A673 (cell line): ENCODE measurements at regions not wholly inside any gene's neighbourhood (a gene's known extent, or its start where the extent isn't known, plus 50 kb on each side); places are given as distances from the start of the nearest gene placed in this dataset.

Source experiments
- BruUV-seq: library from RNA; stranded (reverse); fragments of 400-500 nt; replicated peaks from 2 replicates; lab custom pipeline; 2021; lab: Mats Ljungman, UMichigan
- CTCF ChIA-PET: fragments of 300-600 bp; sonication (Branson Sonifier 250); formaldehyde crosslinking; loops from one replicate; lab custom pipeline; 2022; ENCODE audit warnings: antibody characterized with exemption; lab: Charles Lee
- POLR2A ChIA-PET: fragments of 300-600 bp; sonication (Branson Sonifier 250); formaldehyde crosslinking; loops from one replicate; lab custom pipeline; 2022; ENCODE audit warnings: antibody characterized with exemption; ENCODE audit not compliant: low non-redundant PET; lab: Charles Lee
- DNase-seq: peaks from one replicate; pipeline ENCODE4 v3.0.0-alpha.2; 2015; ENCODE audit warnings: low spot score
- H3K27ac ChIP-seq: fragments of 200-600 bp; sonication (generic); 2 replicates; pipeline ENCODE4 v1.5.1; 2016; ENCODE audit warnings: mixed run types, low read depth, mild to moderate bottlenecking, mixed read lengths, antibody characterized with exemption, low read length; ENCODE audit not compliant: poor library complexity, severe bottlenecking
- H3K27me3 ChIP-seq: fragments of 200-600 bp; sonication (generic); replicated peaks from 2 replicates; pipeline ENCODE4 v1.6.1; 2017; ENCODE audit warnings: mixed run types, low read depth, mild to moderate bottlenecking, mixed read lengths, antibody characterized with exemption, low read length; ENCODE audit not compliant: insufficient read depth, poor library complexity
- H3K36me3 ChIP-seq: fragments of 200-600 bp; sonication (generic); 2 replicates; pipeline ENCODE4 v1.6.1; 2016; ENCODE audit warnings: mixed run types, mild to moderate bottlenecking, mixed read lengths, antibody characterized with exemption, low read length; ENCODE audit not compliant: insufficient read depth, poor library complexity, severe bottlenecking
- H3K4me1 ChIP-seq: fragments of 200-600 bp; sonication (generic); 2 replicates; pipeline ENCODE4 v1.6.1; 2017; ENCODE audit warnings: mixed run types, mild to moderate bottlenecking, mixed read lengths, antibody characterized with exemption, low read length; ENCODE audit not compliant: insufficient read depth, poor library complexity, severe bottlenecking
- H3K4me3 ChIP-seq: fragments of 200-600 bp; sonication (generic); 2 replicates; pipeline ENCODE4 v1.5.1; 2016; ENCODE audit warnings: low read depth, mixed run types, mild to moderate bottlenecking, mixed read lengths, low read length; ENCODE audit not compliant: poor library complexity, severe bottlenecking
- H3K9me3 ChIP-seq: fragments of 200-600 bp; sonication (generic); 2 replicates; pipeline ENCODE4 v1.6.1; 2016; ENCODE audit warnings: mixed run types, low read depth, mild to moderate bottlenecking, mixed read lengths, antibody characterized with exemption, low read length; ENCODE audit not compliant: poor library complexity, severe bottlenecking
- CTCF ChIP-seq: fragments of 300-800, 200-600 bp; sonication (generic); conservative IDR thresholded peaks from 2 replicates; pipeline ENCODE4 v1.5.1; 2017; ENCODE audit warnings: low read depth, mild to moderate bottlenecking, antibody characterized with exemption, low read length, moderate library complexity, mixed read lengths
- EZH2 ChIP-seq: fragments of 200-600 bp; sonication (generic); IDR thresholded peaks from 2 replicates; pipeline ENCODE4 v1.6.1; 2017; ENCODE audit warnings: borderline replicate concordance, low read depth, mild to moderate bottlenecking, mixed read lengths, antibody characterized with exemption, low read length; ENCODE audit not compliant: poor library complexity, severe bottlenecking
- intact Hi-C: fragments of 100-400 bp; cut with micrococcal nuclease; formaldehyde crosslinking; loops from one replicate; pipeline ENCODE4 v1.10.0; 2022; ENCODE audit not compliant: unreplicated experiment

DNA sequence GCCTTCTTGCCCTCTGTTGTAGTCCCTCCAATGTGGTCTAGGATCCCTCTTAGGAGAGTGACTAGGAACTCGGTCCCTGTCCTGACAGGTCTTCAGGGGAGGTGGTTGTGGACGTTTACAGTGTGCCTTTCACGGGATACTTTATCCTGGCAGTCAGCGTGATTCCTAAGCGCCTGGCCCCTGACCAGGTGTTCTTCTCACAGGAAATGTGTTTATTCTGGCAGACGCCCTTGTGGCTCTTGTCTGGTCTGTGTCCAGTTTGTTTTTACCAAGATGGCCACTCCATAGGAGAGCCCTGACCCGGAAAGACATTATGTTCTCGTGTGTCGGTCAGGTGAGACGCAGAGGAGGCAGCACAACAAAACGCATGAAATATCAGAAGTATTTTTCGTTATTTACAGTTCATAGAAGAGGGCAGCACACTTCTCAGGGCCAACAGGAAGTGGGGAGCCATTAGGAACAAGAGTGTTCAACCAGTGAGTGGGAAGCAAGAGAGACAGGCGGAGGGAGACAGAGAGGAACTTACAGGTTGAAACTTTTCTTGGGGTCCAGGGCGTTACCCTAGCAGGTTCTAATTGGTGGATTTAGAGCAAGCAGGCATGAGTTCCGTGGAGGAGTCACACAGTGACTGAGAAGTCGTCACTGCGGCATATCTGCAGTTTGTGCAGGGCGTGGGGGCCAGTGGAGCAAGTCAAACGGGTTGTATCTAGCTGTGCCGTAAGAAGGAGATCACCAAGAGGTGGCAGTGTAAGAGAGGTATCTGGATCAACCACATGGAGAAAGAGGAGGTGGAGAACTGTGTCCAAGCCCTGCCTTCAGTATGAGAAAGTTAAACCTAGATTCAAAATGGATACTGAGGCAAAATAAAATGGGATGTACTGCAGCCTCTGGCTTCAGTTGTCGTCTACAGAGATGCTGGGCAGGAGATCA, 412.9 kb downstream of the ZSWIM6 start:
- intact Hi-C loops = no loop called here
- CTCF ChIA-PET = no interaction called here
- peak; percentile 21 for DNase-seq
- no TSS peak for BruUV-seq
- H3K4me3 ChIP-seq = no peak overlapping the region
- POLR2A ChIA-PET = no interaction called here
- no peaks in the 10 kb centered on the region for H3K9me3 ChIP-seq
- no peak overlapping the region for H3K27ac ChIP-seq
- TF ChIP-seq CTCF = peak; percentile 35; the same call in 1 of the 2 replicates
- TF ChIP-seq EZH2 = no peak
- no peaks in the 10 kb centered on the region for H3K27me3 ChIP-seq
- H3K36me3 ChIP-seq = no peaks in the 10 kb centered on the region
- no peaks in the 10 kb centered on the region for H3K4me1 ChIP-seq

DNA sequence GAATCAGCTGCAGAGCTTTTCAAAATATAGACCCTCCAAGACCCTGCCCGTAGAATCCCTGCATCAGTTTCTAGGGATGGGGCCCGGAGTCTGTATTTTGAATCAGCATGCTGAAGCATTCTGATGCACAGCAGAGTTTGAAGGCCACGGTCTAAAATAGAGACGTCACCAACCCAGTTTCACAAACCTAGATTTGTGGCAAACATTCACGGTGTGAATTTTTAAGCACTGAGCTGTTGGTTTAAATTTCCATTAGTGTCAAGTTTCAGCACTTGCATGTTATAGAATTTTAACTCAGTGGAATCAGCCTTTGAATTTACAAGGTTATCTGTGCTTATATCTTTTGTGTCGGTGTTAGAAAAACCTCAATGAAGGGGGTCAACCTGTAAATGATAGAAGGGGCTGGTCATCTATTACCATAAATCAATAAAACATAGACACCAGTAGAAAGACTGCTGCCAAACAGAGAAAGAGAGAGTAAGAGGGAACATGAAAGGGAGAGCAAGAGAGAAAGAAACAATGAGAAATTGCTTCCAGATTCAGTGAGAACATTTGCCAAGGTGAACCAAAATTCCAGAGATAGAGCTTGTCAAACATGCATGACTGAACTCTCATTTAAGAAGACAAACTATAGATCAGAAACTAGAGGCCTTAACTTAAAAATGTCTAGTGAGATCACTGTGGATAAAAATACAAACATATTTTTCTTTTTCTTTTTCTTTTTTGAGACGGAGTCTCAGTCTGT, 414.9 kb downstream of the ZSWIM6 start:
- Histone ChIP-seq H3K27ac (no peak overlapping the region), H3K36me3 (no peaks in the 10 kb centered on the region), H3K4me1 (no peaks in the 10 kb centered on the region), H3K27me3 (no peaks in the 10 kb centered on the region), H3K4me3 (no peak overlapping the region), H3K9me3 (no peaks in the 10 kb centered on the region)
- BruUV-seq = no TSS peak
- POLR2A ChIA-PET = no interaction called here
- intact Hi-C loops = no loop called here
- TF ChIP-seq CTCF (no peak), EZH2 (no peak)
- no peak for DNase-seq
- CTCF ChIA-PET = no interaction called here

- no peaks in the 10 kb centered on the region for H3K36me3 ChIP-seq
- no peak overlapping the region for H3K4me3 ChIP-seq
- DNase-seq = no peak
- H3K27ac ChIP-seq = no peak overlapping the region
- H3K4me1 ChIP-seq = no peaks in the 10 kb centered on the region
- CTCF ChIA-PET = no interaction called here
- POLR2A ChIA-PET = no interaction called here
- TF ChIP-seq CTCF (no peak), EZH2 (no peak)
- no peaks in the 10 kb centered on the region for H3K27me3 ChIP-seq
- intact Hi-C loops = no loop called here
- H3K9me3 ChIP-seq = no peaks in the 10 kb centered on the region
- BruUV-seq = no TSS peak
These were observed 416.1 kb downstream of the ZSWIM6 start for GRCh38 chr5:61748121-61748520.
